SU-DHL-6 (cell line): ENCODE measurements at regions not wholly inside any gene's neighbourhood (a gene's known extent, or its start where the extent isn't known, plus 50 kb on each side); places are given as distances from the start of the nearest gene placed in this dataset.

Experiments
- CTCF ChIP-seq: fragments of 200-600 bp; sonication (generic); IDR thresholded peaks from one replicate; pipeline ENCODE4 v1.5.1; 2017; ENCODE audit warnings: antibody characterized with exemption, mild to moderate bottlenecking, low read length, moderate library complexity; ENCODE audit not compliant: insufficient read depth, poor library complexity, severe bottlenecking
- EZH2phosphoT487 ChIP-seq: fragments of 200-600 bp; sonication (generic), shearing (Covaris generic); conservative IDR thresholded peaks from 2 replicates; pipeline ENCODE4 v1.6.1; 2018; ENCODE audit warnings: mild to moderate bottlenecking, antibody characterized with exemption, low read length, moderate library complexity, mixed read lengths

GRCh38 chr17:34117332-34117731 is 137.8 kb upstream of the CCL2 start:
- no peak for TF ChIP-seq CTCF
- no peak for TF ChIP-seq EZH2phosphoT487
